ENCODE measurements at regions not wholly inside any gene's neighbourhood (a gene's known extent, or its start where the extent isn't known, plus 50 kb on each side); places are given as distances from the start of the nearest gene placed in this dataset.

GRCh38 chr5:38645508-38645907 lies 89.1 kb upstream of the LIFR start:
- Mint-ChIP-seq H3K36me3 (ENCODE audit: low read depth) (no peaks in the 10 kb centered on the region), H3K4me3 (no peak overlapping the region), H3K9me3 (no peaks in the 10 kb centered on the region), H3K4me1 (ENCODE audit: low read depth) (peaks cover 5% of the 10 kb centered on the region), H3K27me3 (ENCODE audit: insufficient read depth) (peaks cover 17% of the 10 kb centered on the region), H3K27ac (no peak overlapping the region)
- TF ChIP-seq, protein P1, sequence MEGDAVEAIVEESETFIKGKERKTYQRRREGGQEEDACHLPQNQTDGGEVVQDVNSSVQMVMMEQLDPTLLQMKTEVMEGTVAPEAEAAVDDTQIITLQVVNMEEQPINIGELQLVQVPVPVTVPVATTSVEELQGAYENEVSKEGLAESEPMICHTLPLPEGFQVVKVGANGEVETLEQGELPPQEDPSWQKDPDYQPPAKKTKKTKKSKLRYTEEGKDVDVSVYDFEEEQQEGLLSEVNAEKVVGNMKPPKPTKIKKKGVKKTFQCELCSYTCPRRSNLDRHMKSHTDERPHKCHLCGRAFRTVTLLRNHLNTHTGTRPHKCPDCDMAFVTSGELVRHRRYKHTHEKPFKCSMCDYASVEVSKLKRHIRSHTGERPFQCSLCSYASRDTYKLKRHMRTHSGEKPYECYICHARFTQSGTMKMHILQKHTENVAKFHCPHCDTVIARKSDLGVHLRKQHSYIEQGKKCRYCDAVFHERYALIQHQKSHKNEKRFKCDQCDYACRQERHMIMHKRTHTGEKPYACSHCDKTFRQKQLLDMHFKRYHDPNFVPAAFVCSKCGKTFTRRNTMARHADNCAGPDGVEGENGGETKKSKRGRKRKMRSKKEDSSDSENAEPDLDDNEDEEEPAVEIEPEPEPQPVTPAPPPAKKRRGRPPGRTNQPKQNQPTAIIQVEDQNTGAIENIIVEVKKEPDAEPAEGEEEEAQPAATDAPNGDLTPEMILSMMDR (IDR thresholded peaks at IDR 0.05) = no peak
- no peak for DNase-seq

DNA sequence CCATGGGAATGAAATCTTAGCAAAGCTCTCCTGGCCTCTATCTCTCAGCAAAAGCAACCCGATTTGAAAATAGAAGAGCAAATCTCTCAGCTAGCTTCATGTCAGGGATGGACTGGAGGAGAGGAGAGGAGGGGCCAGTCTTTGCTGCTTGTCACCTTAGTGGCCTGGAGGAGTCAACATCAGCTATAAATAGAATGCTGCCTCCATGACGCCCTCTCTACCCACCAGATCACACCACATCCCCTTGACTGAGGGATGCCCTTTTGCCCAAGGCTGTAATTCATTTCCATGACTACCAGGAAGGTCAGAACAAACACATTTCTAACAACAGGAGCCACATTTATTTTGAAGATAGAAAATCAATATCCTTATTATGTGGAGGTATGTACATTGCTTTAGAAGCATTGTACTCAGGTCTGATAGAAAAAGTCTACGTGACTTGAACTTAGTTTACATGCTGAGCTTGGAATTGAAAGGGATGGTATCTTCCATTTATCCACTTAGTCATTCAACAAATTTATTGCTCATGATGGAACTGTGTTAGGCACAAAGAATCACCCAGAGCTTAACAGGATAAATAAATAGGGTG lies 92.4 kb upstream of the LIFR start:
- H3K27ac Mint-ChIP-seq = no peak overlapping the region

DNA sequence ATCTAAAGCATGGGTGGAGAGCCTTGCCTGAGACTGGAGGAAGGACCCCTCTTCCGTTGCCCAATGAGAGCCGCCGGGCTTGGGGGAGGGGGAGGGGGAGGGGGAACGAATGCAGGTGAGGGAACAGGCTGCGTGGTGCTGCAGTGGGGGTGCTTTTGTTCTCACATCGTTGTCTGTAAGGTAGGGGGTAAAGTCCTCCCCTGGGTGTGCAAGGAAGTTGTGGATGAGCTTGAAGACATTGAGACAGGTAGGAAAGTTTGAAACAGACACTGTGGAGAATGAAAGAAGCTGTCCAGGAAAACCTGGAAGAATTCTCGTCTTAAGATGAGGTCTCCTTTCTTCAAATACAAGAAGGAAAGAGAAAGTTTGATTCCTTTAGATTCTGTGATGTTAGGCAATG lies 94.1 kb upstream of the LIFR start:
- Mint-ChIP-seq H3K27me3 (ENCODE audit: insufficient read depth) (peaks cover 7% of the 10 kb centered on the region), H3K9me3 (no peaks in the 10 kb centered on the region), H3K27ac (no peak overlapping the region), H3K4me1 (ENCODE audit: low read depth) (peaks cover 16% of the 10 kb centered on the region), H3K4me3 (peak overlapping the region; percentile 67), H3K36me3 (ENCODE audit: low read depth) (no peaks in the 10 kb centered on the region)
- no peak for DNase-seq
- TF ChIP-seq, protein P1 (IDR thresholded peaks at IDR 0.05) = no peak

More for the DNA sequence above, 92.4 kb upstream of the LIFR start:
- TF ChIP-seq, protein P1 (IDR thresholded peaks at IDR 0.05) = no peak
- no peaks in the 10 kb centered on the region for H3K36me3 Mint-ChIP-seq (ENCODE audit: low read depth)
- H3K4me1 Mint-ChIP-seq (ENCODE audit: low read depth) = peaks cover 16% of the 10 kb centered on the region
- no peak overlapping the region for H3K4me3 Mint-ChIP-seq
- H3K27me3 Mint-ChIP-seq (ENCODE audit: insufficient read depth) = peaks cover 7% of the 10 kb centered on the region
- no peak for DNase-seq
- no peaks in the 10 kb centered on the region for H3K9me3 Mint-ChIP-seq

DNA sequence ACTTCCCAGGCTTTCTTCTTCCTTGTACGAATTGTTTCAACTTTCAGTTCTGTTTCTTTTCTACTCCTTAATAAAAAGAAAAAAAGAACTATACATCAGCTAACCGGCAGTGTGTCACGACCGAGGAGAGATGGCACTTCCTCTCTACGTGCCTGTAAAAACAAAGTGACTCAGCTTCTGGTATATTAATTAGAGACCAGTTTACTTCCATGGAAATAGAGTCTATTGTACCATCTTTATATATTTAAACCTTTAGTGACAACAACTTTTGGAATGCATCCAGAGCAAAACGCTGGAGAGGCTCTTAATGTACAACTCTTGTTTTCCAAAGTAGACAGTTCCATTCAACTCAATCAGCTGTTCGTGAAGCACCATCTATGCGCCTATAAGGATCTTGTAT lies 94.5 kb upstream of the LIFR start:
- TF ChIP-seq, protein P1 (IDR thresholded peaks at IDR 0.05) = no peak
- Mint-ChIP-seq H3K36me3 (ENCODE audit: low read depth) (no peaks in the 10 kb centered on the region), H3K27me3 (ENCODE audit: insufficient read depth) (peaks cover 8% of the 10 kb centered on the region; the same call in 1 of the 2 replicates), H3K27ac (no peak overlapping the region), H3K4me3 (peak overlapping the region; percentile 67), H3K9me3 (no peaks in the 10 kb centered on the region), H3K4me1 (ENCODE audit: low read depth) (peaks cover 16% of the 10 kb centered on the region)
- DNase-seq = peak; percentile 12

GRCh38 chr5:38651806-38652205 lies 95.4 kb upstream of the LIFR start:
- Mint-ChIP-seq H3K4me1 (ENCODE audit: low read depth) (peaks cover 16% of the 10 kb centered on the region), H3K4me3 (no peak overlapping the region), H3K27me3 (ENCODE audit: insufficient read depth) (peaks cover 11% of the 10 kb centered on the region; the same call in 1 of the 2 replicates), H3K9me3 (no peaks in the 10 kb centered on the region), H3K27ac (no peak overlapping the region), H3K36me3 (ENCODE audit: low read depth) (no peaks in the 10 kb centered on the region)
- no peak for DNase-seq
- TF ChIP-seq, protein P1 (IDR thresholded peaks at IDR 0.05) = no peak
